Gastroesophageal sphincter (tissue), 3 donors: ENCODE measurements at regions not wholly inside any gene's neighbourhood (a gene's known extent, or its start where the extent isn't known, plus 50 kb on each side); places are given as distances from the start of the nearest gene placed in this dataset.

Experiments
- CTCF ChIP-seq, 4 experiments: fragments of 200-600 bp in 2 of 4; fragments of 450-650 bp in 2 of 4; sonication (generic) in 1 of 4; IDR thresholded peaks; one replicate each; pipeline ENCODE4 v1.5.1; 2017 to 2019; ENCODE audit warnings: antibody characterized with exemption in 4 of 4, mild to moderate bottlenecking in 2 of 4, moderate library complexity in 2 of 4
- POLR2A ChIP-seq, 2 donors: fragments of 450-650 bp; IDR thresholded peaks; one replicate each; pipeline ENCODE4 v1.6.1; 2017; ENCODE audit warnings: antibody characterized with exemption in 2 of 2, mild to moderate bottlenecking in 2 of 2, moderate library complexity in 1 of 2

GRCh38 chr2:160812830-160813505, 319.4 kb upstream of the RBMS1 start:
- TF ChIP-seq POLR2A (IDR thresholded peaks at IDR 0.05), result no peak
- TF ChIP-seq CTCF (IDR thresholded peaks at IDR 0.05), result no peak
